T-helper 1 cell treated with Interleukin-12 subunit alpha and Interleukin-12 subunit beta and Interleukin-4 antibody, amounts not matched to agents 30 ng/mL and 1 ng/mL, for 36 hours (primary cell): ENCODE measurements at regions not wholly inside any gene's neighbourhood (a gene's known extent, or its start where the extent isn't known, plus 50 kb on each side); places are given as distances from the start of the nearest gene placed in this dataset.
"Not testable (repeated sequence)": the region's sequence is repeated elsewhere in the genome, so short reads cannot be mapped to it uniquely, and the experiment has no call there.

Source experiments
- intact Hi-C: fragments of 100-400 bp; cut with micrococcal nuclease; formaldehyde crosslinking; loops from one replicate; pipeline ENCODE4 v1.15.1; 2024

DNA sequence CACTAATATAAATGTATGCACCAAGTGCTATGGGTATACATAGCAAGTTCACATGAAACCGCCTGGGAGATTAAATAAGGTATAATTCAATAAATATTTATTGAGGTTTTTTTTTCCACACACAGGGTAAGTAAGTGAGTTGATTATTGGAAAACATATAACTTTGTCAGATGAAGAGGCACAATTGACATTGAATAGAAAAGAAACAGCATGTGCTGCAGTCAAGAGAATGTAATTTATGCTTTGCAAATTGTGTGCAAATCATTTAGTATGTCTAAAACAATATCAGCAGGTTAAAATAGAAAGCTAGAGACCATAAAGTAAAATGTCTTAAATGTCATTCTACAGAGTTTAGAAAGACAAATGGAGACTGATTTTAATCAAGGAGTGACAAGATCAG is 560.0 kb downstream of the AMY1C start:
- intact Hi-C loops = no loop called here

DNA sequence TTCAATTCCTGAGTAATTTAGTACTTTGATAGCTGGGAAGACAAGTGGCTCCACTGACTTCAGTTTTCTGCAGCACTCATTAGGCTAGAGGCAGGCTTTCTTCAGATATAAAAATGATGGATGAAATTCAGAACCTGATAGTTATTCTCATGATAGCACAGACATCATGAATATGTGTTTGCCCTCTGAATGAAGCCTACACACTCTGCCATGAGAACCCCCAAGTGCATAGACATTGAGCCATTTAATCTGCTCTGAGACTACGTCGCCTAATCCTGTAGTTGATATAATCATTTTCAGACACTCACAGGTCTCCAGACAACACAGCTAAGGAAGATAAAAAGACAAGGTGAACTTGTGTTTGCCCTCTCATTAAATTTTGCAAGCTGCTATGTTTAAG is 566.1 kb downstream of the AMY1C start:
- intact Hi-C loops = no loop called here

DNA sequence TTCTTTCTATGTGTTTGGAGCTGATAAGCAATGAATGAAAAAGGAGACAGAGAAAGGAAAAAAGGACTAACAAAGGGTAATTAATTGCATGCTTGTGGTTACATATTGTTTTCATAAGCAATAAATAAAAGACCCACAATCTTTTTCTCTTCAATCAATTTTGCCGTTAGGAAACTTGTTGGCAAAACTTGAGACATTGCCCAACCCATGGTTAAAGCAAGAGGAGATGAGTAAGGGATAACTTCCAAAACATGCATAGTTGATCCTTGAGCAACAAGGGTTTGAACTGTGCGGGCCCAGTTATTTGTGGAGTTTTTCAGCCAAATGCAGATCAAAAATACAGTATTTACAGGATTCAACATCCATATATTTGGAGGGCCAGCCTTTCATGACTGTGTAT is 572.4 kb downstream of the AMY1C start:
- intact Hi-C loops = no loop called here

DNA sequence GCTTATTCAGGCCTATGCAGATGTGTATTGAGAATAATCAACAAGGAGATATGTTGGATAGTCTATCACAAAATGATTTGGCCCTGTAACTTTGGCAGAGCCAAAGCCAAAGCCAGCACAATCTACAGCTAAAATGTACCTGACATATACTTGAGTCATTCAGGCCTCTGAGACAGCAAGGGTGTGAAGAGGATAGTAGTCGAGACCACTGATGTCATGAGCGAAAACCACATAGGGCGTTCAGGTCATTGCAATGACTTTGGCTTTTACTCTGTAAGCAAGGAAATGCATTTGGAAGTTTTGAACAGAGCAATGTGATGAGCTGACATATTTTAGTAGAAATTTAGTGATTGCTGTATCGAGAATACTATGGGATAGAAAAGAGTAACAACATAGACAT is 579.6 kb downstream of the AMY1C start:
- intact Hi-C loops = no loop called here

DNA sequence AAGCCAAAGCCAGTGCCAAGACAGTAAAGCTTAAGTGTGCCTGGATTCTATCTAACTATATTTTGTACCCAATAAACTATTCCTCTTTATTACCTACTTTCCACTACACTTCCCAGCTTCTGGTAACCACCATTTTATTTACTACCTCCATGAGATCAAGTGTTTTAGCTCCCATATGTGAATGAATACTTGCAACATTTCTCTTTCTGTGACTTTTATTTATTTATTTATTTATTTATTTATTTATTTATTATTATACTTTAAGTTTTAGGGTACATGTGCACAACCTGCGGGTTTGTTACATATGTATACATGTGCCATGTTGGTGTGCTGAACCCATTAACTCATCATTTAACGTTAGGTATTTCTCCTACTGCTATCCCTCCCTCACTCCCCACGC is 582.1 kb downstream of the AMY1C start:
- intact Hi-C loops = no loop called here

DNA sequence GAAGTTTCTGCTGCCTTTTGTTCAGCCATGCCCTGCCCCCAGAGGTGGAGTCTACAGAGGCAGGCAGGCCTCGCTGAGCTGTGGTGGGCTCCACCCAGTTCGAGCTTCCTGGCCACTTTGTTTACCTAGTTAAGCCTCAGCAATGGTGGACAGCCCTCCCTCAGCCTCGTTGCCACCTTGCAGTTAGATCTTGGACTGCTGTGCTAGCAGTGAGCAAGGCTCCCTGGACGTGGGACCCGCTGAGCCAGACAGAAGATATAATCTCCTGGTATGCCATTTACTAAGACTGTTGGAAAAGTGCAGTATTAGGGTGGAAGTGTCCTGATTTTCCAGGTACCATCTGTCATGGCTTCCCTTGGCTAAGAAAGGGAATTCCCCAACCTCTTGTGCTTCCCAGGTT is 588.2 kb downstream of the AMY1C start:
- intact Hi-C loops = not testable (repeated sequence)

DNA sequence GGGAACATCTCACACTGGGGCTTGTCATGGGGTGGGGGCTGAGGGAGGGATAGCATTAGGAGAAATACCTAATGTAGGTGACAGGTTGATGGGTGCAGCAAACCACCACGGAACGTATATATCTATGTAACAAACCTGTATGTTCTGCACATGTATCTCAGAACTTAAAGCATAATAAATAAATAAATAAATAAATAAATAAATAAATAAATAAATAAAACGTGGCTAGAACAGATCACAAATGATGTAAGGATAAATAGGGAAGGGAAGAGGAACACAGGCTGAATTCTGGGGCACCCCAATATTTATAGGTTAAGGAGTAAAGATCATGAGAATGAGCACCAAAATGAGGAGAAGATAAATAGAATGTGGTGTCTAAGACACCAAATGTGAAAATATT is 592.2 kb downstream of the AMY1C start:
- intact Hi-C loops = no loop called here

GRCh38 chr1:104348277-104348676 is 598.6 kb downstream of the AMY1C start:
- intact Hi-C loops = no loop called here

- intact Hi-C loops = no loop called here
These were observed 603.9 kb downstream of the AMY1C start for GRCh38 chr1:104353580-104353979.

DNA sequence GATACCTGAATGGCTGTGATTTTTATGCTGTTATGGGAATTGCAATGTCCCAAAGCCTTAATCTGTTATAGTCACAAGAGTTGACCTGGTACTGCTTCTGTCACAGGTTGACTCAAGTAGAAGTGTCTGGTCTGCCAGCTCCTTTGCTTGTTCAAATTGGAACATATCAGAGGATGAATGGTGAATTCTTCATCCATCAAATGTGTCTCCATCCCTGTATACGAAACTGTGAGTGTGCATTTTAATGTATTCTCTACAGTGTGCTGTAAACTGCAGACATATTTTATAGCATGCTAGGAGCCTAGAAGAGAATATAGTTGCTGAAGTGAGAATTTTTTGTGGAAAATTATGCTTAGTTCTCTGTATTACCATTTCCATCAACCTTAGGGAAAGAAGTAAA is 608.4 kb downstream of the AMY1C start:
- intact Hi-C loops = no loop called here

DNA sequence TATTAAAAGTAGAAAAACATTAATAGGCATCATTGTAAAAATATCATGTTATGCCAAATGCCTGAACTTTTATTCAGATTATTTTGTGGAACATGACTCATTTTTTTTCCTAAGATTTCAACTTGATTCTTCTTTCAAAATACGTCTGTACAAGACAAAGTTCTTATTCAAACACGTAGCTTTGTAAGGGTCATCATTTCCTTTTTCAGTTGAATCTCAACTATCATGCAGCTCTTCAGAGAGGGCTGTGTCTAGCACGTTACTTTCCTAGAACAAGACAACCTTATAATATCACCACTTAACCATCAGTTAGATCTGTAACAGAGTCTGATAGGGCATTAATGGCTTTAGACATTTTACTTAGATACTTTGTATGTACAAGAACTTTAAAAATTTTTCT is 608.9 kb downstream of the AMY1C start:
- intact Hi-C loops = no loop called here

DNA sequence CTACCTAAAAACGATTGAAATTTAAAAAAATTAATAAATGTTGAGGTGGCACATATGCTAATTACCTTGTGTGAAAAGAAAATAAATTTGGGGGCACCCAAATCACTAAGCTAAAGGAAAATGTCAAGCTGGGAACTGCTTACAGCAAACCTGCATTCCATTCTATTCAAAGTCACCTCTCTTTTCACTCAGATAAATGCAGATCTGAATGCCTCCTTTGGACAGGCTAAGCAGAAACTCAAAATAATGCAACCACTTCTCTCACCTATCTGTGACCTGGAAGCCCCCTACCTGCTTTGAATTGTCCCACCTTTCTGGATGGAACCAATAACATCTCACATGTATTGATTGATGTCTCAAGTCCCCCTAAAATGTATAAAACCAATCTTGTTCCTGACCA is 628.7 kb downstream of the AMY1C start:
- intact Hi-C loops = no loop called here

GRCh38 chr1:104380003-104380402 is 630.3 kb downstream of the AMY1C start:
- intact Hi-C loops = no loop called here

DNA sequence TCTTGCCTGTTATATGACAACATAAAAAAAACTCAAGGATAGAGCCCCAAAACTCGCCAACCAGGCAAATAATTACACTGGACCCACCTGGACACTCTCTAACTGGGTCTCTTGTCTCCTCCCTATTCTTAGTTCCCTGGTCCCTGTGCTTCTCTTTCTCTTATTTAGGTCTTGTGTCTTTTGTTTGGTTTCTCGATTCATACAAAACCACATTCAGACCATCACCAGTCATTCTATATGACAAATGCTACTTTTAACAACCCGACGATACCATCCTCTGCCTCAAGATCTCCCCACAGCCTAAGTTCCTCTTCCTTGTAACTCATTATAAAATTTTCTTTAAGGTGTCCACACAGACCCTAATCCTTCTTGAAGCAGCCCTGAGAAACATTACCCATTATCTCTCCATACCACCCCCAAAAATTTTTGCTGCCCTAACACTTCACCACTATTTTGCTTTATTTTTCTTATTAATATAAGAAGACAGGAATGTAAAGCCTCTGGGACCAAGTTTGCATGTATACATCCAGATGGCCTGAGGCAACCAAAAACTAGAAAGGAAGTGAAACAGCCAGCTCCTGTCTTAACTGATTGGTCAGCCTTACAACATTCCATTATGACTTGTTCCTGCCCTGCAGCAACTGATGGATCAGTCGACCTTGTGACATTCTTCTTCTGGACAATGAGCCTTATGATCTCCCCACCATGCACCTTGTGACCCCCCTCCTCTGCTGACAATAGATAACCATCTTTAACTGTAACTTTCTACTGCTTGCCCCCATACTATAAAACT is 638.2 kb downstream of the AMY1C start:
- intact Hi-C loops = no loop called here

GRCh38 chr1:104392552-104392951 is 642.9 kb downstream of the AMY1C start:
- intact Hi-C loops = no loop called here

DNA sequence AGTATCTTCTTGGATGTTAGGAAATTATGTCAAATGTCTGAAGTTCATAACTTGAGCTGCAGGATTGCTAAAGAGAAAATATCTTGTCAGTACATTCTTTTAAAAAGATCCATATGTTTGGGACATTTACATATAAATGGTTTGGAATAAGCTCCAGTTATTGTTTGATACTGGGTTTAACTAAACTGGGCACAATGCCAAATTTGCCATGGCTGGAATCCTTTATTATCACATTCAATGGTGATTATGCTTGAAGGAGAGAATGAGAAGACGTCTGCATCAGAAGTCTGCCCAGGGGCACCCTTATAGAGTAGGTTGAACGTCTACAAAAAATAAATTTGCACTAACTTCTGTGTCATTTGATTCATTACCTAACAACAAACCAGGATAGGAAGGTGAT is 652.5 kb downstream of the AMY1C start:
- intact Hi-C loops = no loop called here

- intact Hi-C loops = no loop called here
These were observed 654.2 kb downstream of the AMY1C start for GRCh38 chr1:104403883-104404282.

- intact Hi-C loops = no loop called here
These were observed 657.0 kb downstream of the AMY1C start for GRCh38 chr1:104406728-104407127.

DNA sequence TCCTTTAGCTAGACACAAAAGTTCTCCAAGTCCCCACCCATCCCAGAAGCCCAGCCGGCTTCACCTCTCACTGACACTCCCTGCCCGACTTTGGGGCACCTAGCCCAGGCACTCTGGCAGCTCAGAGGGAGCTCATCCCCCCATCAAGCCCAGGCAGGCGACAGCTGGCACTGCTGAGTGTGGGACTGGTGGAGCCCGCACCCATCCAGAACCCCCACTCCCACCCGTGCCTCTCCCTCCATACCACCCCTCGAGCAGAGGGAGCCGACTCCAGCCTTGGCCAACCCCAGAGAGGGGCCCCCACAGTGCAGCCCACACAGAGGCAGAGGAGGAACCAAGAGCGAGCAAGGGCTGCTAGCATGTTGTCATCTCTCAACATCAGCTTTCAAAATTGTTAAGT is 658.6 kb downstream of the AMY1C start:
- intact Hi-C loops = no loop called here

DNA sequence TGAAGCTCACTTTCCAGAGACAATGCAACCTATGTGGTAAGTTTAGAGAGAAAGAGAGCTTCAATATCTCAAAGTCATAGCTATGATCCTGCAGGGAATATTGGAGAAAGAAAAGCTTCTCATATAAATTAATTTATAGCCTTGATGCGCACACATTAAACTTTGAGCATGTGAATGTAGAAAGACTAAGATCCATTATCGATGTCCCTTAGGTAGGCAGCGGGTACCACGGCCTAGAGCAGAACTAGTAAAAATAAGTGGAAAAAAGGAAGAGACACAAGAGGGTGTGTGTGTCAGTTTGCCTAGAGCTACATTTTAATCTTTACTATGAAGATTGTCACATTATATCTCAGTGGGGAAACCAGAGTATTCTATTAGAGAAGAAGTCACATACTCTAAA is 685.6 kb downstream of the AMY1C start:
- intact Hi-C loops = no loop called here

- intact Hi-C loops = no loop called here
These were observed 690.3 kb downstream of the AMY1C start for GRCh38 chr1:104440011-104440410.

DNA sequence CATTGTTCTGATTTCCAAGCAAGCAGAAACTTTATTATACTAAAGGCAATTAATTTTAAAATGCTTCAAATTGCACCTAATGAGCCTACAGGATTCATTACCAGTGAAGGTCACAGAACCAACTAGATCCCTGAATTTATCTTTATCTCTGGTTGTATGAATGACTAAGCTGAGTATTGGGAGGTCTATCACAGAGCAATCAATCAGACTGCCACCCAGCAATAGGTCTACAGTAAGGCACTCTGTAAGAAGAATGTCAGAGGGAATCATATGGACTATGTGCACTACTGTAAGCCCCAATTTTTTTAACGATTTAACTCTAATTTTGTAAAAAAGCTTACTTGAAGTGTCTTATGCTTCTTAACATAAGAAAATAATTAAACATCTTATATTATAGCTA is 707.0 kb downstream of the AMY1C start:
- intact Hi-C loops = no loop called here

GRCh38 chr1:104459886-104460285 is 710.2 kb downstream of the AMY1C start:
- intact Hi-C loops = no loop called here

DNA sequence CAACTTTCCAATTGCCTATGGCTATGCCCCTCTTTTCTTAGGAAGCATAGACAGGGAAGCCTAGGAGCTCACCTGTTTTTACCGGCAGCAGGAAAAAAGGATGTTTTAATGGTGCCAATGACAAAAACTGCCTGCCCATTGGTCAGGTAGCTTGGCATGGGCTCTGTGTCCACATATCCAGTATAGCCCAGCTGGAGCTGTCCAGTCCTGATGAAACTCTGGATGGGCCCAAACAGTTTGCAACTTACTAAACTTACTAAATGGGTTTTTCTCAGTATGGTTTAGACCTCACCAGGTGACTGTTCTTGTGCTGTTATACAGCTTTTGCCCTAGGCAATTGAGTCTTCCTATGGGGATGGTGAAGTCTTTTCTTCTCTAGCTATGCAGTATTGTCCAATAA is 711.2 kb downstream of the AMY1C start:
- intact Hi-C loops = no loop called here
